ENCODE measurements at regions not wholly inside any gene's neighbourhood (a gene's known extent, or its start where the extent isn't known, plus 50 kb on each side); places are given as distances from the start of the nearest gene placed in this dataset.
"Not testable (repeated sequence)": the region's sequence is repeated elsewhere in the genome, so short reads cannot be mapped to it uniquely, and the experiment has no call there.

DNA sequence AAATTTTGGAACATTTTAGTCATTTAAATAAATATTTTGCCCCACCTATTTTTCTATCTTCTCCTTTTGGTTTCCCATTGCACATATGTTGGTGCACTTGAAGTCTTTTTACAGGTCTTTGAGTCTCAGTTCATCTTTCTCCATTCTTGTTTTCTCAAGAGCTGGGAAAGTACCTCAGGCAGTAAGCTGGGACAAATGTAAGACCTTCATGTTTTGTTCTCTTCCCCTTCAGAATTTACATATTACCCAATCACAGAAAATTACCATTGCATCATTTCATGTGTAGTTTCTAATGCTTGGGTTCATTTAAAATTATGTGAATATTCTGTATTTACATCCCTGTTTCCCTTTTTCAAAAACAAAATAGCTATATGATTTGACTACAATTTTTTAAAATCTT is 1150.0 kb upstream of the POT1 start:
- intact Hi-C loops (cut with DNase I), result no loop called here
- no peak overlapping the region for H3K27ac ChIP-seq

DNA sequence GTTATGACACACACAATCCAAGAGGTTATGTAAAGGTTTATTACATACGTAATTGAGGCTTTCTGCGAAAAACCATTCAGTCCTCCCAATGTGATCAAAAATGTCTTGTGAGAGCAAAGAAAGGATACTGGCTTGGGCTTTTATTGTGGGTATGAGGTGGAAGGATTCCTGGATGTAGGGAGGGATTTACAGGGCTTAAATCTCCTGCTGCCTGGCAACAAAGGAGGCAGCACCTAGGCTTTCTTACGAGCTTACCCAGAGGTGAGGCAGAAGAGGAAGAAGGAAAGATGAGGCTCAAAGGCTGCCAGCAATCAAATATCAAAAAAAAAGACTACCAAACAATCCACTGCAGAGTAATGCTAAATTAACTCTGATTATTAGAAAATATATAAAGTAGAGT is 1149.5 kb upstream of the POT1 start:
- no peak overlapping the region for H3K4me3 ChIP-seq
- H3K4me1 ChIP-seq, result no peaks in the 10 kb centered on the region
- 80 to 82% methylated on average over 3 of the region's 3 CpGs for WGBS, 2 donors
- no peaks in the 10 kb centered on the region for H3K36me3 ChIP-seq
- DNase-seq (no peak), ATAC-seq (no peak)
- TF ChIP-seq, protein P1, sequence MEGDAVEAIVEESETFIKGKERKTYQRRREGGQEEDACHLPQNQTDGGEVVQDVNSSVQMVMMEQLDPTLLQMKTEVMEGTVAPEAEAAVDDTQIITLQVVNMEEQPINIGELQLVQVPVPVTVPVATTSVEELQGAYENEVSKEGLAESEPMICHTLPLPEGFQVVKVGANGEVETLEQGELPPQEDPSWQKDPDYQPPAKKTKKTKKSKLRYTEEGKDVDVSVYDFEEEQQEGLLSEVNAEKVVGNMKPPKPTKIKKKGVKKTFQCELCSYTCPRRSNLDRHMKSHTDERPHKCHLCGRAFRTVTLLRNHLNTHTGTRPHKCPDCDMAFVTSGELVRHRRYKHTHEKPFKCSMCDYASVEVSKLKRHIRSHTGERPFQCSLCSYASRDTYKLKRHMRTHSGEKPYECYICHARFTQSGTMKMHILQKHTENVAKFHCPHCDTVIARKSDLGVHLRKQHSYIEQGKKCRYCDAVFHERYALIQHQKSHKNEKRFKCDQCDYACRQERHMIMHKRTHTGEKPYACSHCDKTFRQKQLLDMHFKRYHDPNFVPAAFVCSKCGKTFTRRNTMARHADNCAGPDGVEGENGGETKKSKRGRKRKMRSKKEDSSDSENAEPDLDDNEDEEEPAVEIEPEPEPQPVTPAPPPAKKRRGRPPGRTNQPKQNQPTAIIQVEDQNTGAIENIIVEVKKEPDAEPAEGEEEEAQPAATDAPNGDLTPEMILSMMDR (IDR thresholded peaks at IDR 0.05), result no peak
- H3K27me3 ChIP-seq, result no peaks in the 10 kb centered on the region
- H3K27ac ChIP-seq, result no peak overlapping the region
- intact Hi-C loops (cut with DNase I), result no loop called here
- peaks cover 0 to 3% (median 0%) of the 10 kb centered on the region in 11 donors for H3K9me3 ChIP-seq

More for the DNA sequence above, 1150.0 kb upstream of the POT1 start:
- Histone ChIP-seq H3K27me3 (no peaks in the 10 kb centered on the region), H3K9me3 (peaks cover 0 to 7% (median 0%) of the 10 kb centered on the region in 11 donors), H3K4me3 (no peak overlapping the region), H3K36me3 (no peaks in the 10 kb centered on the region), H3K4me1 (no peaks in the 10 kb centered on the region)
- TF ChIP-seq, protein P1 (IDR thresholded peaks at IDR 0.05), result no peak
- no peak for DNase-seq
- no peak for ATAC-seq

DNA sequence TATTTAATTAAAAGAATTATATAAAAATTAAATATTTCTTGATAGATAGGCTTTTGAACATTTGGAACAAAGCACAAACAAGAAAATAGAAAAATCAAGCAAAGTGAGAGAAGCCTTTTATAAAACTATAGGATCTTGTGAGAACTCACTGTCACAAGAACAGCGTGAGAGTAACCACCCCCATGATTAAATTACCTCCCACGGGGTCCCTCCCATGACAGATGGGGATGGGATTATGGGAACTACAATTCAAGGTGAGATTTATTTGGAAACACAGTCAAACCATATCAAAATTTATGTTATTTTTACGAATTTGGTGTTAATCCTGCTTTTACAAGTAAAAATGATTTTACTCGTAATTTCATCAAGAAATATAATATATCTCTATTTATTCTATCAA is 1136.1 kb upstream of the POT1 start:
- TF ChIP-seq, protein P1 (IDR thresholded peaks at IDR 0.05), result no peak
- H3K27ac ChIP-seq, result no peak overlapping the region
- no peak for ATAC-seq
- no peak overlapping the region for H3K4me3 ChIP-seq
- WGBS, 2 donors, result 72 to 78% methylated on average over 4 of the region's 4 CpGs
- H3K4me1 ChIP-seq, result no peaks in the 10 kb centered on the region
- intact Hi-C loops (cut with DNase I), result no loop called here
- H3K27me3 ChIP-seq, result no peaks in the 10 kb centered on the region
- DNase-seq, result no peak
- H3K36me3 ChIP-seq, result no peaks in the 10 kb centered on the region
- H3K9me3 ChIP-seq, result peaks cover 0 to 8% (median 0%) of the 10 kb centered on the region in 11 donors

DNA sequence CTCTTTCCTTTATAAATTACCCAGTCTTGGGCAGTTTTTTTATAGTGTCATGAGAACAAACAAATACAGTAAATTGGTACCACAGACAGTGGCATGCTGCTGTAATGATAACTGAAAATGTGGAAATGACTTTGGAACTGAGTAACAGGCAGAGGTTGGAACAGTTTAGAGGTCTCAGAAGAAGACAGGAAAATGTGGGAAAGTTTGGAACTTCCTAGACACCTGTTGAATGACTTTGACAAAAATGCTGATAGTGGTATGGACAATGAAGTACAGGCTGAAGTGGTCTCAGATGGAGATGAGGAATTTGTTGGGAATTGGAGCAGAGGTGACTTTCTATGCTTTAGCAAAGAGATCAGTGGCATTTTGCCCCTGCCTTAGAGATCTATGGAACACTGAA is 1128.4 kb upstream of the POT1 start:
- Histone ChIP-seq H3K27ac (no peak overlapping the region), H3K4me3 (no peak overlapping the region), H3K36me3 (no peaks in the 10 kb centered on the region), H3K4me1 (no peaks in the 10 kb centered on the region), H3K27me3 (no peaks in the 10 kb centered on the region), H3K9me3 (peaks cover 0 to 17% (median 0%) of the 10 kb centered on the region in 11 donors)
- TF ChIP-seq, protein P1 (IDR thresholded peaks at IDR 0.05), result no peak
- DNase-seq (no peak), ATAC-seq (no peak)
- intact Hi-C loops (cut with DNase I), result no loop called here

DNA sequence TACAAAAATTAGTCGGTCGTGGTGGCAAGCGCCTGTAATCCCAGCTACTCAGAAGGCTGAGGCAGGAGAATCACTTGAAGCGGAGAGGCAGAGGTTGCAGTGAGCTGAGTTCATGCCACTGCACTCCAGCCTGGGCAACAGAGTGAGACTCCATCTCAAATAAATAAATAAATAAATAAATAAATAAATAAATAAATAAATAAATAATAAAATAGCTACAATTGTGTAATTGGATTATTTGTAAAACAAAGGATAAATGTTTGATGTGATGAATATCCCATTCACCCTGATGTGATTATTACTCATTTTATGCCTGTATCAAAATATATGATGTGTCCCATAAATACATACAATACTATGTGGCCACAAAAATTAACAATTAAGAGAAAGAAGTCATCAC is 1127.0 kb upstream of the POT1 start:
- H3K27ac ChIP-seq; H3K4me1 ChIP-seq; intact Hi-C loops (cut with DNase I); ATAC-seq; H3K36me3 ChIP-seq; H3K27me3 ChIP-seq; H3K4me3 ChIP-seq; DNase-seq: not testable (repeated sequence)
- WGBS, 2 donors, result 90 to 94% methylated on average over 4 of the region's 4 CpGs
- peaks cover 0 to 17% (median 0%) of the 10 kb centered on the region in 11 donors for H3K9me3 ChIP-seq

Measured in heart right ventricle (tissue), 16 donors.